Amygdala (tissue), 56 donors: ENCODE measurements at regions not wholly inside any gene's neighbourhood (a gene's known extent, or its start where the extent isn't known, plus 50 kb on each side); places are given as distances from the start of the nearest gene placed in this dataset.

Experiments
- DNase-seq, 56 donors: peaks; one replicate each; lab custom pipeline; 2025; lab: John Stamatoyannopoulos, UW

DNA sequence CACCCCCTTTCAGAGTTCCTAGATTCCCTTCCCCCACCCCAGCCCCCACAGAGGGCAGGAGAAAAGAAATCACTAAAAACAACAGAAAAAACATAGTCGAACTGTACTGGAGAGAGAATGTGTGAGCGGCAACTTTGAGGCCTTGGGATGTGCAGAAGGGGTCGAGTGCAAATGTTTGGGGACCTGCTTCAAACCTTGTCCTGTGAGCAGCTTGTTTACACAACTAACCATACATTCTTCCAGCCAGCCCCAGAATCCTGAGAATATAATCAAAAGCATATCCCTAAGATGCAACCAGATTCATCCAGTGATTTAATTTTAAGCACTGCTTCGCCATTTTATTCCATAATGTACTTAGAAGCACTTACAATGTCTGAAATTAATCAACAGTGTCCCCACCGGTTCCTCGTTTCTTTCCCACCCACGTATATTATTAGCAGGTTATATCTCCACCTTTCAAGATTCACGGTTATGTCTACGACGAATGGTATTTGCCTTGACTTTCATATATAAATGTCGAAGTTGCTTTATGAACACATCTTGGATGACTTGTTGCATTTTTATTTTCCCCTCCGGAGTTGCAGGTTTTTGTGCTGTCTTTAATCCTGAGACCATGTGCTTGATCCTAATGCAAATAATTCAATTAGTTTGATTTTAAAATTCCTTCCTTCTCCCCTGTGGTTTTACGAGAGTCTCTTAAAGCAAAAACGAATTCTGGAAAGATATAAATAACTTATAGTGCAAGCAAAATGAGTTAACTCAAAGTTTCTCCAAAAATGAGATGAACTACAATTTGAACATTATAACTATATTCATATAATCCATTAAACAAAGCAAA lies 107.6 kb downstream of the ZIC5 start:
- no peak for DNase-seq

- no peak for DNase-seq
These were observed 109.3 kb downstream of the ZIC5 start for GRCh38 chr13:99862244-99862643.

GRCh38 chr13:99861771-99862170 lies 109.8 kb downstream of the ZIC5 start:
- DNase-seq = no peak

- DNase-seq = no peak
These were observed 110.8 kb downstream of the ZIC5 start for GRCh38 chr13:99860745-99861144.

DNA sequence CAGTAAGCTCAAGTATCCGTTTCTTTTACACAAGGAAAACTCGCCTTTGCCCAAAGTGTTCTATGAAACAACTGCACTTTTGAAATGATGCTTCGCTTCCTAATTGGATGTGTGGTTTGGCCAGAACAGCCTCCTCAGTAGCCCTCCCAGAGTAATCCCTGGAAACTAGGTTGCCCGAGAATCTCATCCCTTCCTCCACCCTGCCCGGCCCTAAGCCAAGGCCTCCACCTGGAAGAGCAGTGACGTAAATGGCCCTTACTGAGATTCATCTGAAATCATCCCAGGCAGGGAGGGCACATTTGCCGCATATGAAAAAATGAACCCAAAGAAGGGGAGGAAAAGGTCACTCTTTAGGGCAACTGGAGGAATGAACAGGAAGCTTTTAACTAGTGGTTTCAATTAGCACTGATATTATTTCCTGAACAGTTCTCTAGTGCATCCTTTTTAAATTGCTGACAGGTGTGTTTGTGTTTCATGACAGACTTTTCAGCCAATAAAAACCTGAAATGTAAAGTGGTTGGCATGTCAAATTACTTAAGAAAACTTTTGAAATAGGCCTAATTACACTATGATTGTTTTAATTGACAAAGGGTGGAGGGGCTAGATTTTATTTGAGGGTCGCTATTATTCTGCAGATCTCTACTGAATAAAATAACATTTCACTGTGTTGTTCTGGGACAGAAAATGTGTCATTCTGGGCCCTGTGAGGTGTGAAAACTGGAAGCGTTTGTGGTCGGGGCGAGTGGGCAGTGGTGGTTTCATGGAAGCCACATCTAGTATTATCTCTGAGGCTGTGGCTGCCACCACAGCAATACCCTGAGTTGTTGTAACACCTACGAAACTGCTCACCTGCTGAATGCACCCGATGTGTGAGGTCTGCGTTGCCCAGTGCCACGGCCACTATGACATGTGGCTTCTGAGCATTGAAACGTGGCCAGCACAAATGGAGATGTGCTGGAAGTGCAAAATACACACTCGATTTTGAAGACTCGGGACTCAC lies 112.1 kb downstream of the ZIC5 start:
- DNase-seq = peak in 2 of 56 donors; percentile 10 to 18

- DNase-seq = no peak
These were observed 113.8 kb downstream of the ZIC5 start for GRCh38 chr13:99857738-99858137.

DNA sequence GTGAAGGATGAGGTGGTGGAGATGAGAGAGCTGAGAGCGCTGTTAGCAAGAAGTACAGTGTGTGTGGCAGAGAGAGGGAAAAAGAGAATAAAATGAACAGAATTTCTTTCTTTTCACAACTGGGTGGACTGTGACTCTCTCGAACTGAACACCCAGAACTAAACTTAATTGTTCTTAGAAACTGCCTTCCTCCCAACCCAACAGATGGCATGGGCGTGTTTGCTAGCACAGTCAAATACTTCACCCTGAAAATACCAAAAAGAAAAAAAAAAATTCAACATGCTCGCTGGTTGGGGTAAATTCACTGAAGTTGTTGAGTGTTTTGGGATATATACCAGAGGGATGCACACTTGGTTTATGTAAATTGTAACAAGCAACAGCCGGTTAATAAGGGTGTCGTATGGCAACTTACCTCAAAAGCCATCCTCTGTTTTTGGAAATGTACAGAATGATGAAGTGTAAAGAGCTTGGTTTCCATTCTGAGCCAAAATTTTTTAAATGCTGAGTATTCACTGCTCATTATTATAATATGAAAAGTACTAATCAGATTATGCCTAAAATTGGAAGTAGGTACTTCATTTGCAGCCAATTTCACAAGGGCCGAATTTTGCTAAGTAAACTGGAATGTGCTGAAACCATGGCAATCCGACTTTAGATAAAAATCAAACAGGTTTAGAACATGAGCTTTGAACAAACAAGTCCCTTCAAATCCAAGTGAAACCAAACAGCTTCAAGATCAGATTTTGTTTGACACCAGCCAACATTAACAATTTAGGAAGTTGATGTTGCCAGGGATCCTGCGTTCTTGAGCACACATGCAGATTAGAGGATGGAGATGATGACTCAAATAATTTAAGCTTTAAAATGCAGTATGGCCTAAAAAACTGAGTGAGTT lies 115.8 kb downstream of the ZIC5 start:
- no peak for DNase-seq

DNA sequence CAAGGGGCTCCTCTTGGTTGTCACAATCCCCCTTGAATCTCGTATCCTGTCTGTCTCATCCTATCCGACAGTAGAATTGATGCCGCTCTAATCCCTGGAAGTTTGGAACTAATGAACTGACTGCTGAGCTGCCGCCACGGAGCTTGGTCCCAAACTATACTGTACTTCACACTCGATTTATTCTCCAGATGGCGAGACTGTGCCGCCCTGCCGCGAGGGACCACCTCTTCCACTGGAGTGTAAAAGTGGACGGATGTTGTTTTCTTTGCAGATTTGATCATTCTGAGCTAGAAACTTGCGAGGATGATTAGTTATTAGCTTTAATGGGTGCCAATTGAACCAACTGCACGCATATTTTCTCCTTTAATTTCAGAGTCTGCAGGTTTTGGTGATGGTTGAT lies 117.2 kb downstream of the ZIC5 start:
- DNase-seq = no peak

- DNase-seq = no peak
These were observed 124.2 kb downstream of the ZIC5 start for GRCh38 chr13:99847318-99847750.

DNA sequence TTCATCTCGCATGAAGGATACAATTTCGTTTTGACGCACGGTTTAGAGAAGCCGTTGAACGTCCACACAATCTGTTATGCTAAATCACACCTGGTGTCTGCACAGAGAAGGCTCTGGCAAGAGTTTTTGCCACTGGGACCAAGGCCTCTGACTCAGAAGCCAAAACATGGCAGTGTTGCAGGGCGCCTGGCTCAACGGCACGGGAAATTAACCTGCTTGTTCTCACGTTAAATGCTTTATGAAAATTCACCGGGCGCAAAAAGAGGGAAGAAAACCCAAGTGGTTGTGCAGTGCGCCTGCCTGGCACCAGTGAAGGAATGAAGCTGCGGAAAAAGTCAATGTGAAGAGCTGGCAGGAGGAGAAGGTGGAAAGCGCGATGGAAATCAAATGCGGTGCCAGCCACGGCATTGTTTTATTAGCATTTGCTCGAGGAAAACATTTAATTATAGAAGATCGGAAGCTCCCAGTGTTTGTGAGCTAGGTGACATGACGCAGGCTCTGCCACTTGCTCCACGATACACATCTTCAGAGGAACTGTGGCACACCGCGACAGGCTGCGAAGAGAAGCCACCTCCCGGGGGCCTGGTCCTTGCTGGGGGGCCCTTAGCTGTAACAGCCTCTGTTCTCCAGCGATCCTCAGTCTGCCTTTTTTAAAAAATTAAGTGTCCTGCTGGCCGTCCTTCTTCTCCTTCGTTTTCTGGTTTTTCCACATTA lies 126.2 kb downstream of the ZIC5 start:
- no peak for DNase-seq

GRCh38 chr13:99844421-99844820 lies 127.1 kb downstream of the ZIC5 start:
- DNase-seq = no peak

GRCh38 chr13:99843872-99844271 lies 127.7 kb downstream of the ZIC5 start:
- DNase-seq = no peak

GRCh38 chr13:99842405-99842804 lies 129.2 kb downstream of the ZIC5 start:
- DNase-seq = no peak

DNA sequence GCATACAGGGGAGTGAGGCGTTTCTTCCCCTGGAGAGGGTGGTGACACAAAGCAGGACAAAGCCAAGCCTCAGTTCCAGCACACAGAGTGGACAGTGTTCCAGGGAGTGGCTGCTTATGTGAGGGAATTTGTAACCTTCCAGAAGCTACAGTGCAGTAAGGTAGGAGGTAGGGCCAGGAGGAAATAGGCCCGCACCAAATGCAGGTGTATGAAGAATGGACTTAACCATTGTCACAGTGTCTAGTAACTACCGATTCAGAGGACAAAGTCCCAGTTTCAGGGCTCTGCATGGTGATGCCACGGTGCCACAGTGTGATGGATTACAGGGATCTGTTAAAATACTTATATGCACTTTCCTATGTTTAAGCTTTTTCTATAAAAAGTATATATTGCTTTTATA lies 135.3 kb downstream of the ZIC5 start:
- no peak for DNase-seq

DNA sequence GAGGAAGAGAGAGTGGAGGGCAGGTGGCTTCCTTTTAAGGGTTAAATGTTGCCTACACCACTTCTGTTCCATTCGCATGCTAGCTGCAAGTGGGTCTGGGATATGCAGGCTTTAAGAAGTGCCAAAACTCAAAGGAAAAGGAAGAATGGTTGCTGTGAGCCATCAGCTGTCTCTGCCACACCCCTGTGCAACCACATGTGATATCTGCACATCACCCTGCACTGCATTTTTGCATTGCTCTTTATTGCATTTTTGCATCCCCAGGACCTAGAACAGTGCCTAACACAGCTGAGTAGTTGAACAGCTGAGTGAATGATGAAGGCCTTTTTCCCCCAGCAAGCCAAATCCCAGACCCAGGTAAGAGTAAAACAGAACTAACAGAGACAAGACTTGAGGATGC lies 136.1 kb downstream of the ZIC5 start:
- no peak for DNase-seq

GRCh38 chr13:99834246-99834645 lies 137.3 kb downstream of the ZIC5 start:
- no peak for DNase-seq

GRCh38 chr13:99832347-99832746 lies 139.2 kb downstream of the ZIC5 start:
- DNase-seq = no peak

- DNase-seq = no peak
These were observed 140.6 kb downstream of the ZIC5 start for GRCh38 chr13:99830931-99831330.

DNA sequence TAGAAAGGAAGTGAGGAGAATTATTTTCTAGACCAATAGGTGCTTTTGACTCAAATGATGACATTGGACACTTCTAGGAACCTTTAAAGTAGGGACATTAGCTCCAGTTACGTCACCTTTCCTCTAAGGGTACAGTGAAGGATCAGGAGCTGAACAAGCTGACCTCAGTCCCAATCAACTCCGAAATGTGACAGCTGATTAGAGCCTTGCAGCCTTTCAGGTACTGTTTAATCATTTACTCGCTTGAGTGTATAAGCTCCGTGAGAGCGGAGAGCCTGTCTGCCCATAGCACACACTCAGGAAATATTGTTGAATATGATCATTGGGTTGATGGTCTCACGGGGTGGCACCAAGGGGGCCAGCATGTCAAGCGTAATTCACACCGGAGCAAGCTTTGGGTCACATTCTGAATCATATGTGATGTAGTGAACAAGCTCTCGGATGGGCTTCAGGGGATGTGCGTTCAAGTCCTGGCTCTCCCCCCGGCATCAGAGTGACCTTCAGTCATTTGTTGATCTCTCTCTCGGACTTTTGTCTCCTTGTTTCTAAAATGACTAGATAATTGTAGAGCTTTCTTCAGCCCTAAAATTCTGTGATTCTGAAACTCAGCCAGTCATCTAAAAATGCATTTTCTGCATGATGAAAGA lies 141.9 kb downstream of the ZIC5 start:
- DNase-seq = no peak
